HEK293 (cell line): ENCODE measurements at regions not wholly inside any gene's neighbourhood (a gene's known extent, or its start where the extent isn't known, plus 50 kb on each side); places are given as distances from the start of the nearest gene placed in this dataset.

Experiments used
- CTCF ChIP-seq: fragments of 450-650 bp; formaldehyde crosslinking; IDR thresholded peaks from 2 replicates; pipeline ENCODE4 v1.5.1; 2016; ENCODE audit warnings: missing biosample characterization, missing genetic modification characterization
- ZNF184 ChIP-seq: fragments of 450-650 bp; IDR thresholded peaks from 2 replicates; pipeline ENCODE4 v1.5.1; 2018; ENCODE audit warnings: missing biosample characterization, mild to moderate bottlenecking, missing genetic modification characterization
- ZNF280D ChIP-seq: fragments of 450-650 bp; formaldehyde crosslinking; IDR thresholded peaks from 2 replicates; pipeline ENCODE4 v1.5.1; 2016; ENCODE audit warnings: missing biosample characterization, missing genetic modification characterization
- TF ChIP-seq, protein P1 (sequence below): fragments of 450-650 bp; formaldehyde crosslinking; IDR thresholded peaks from 2 replicates; pipeline ENCODE4 v1.5.1; 2016; ENCODE audit warnings: missing biosample characterization, missing genetic modification characterization, low read depth
- TF ChIP-seq, protein P2 (sequence below): sonication (generic); formaldehyde crosslinking; IDR thresholded peaks from 2 replicates; pipeline ENCODE4 v1.8.1; 2022; ENCODE audit warnings: mild to moderate bottlenecking, moderate library complexity, missing genetic modification reagents

GRCh38 chr2:121133551-121134319 lies 151.3 kb downstream of the TFCP2L1 start:
- TF ChIP-seq, protein P1, sequence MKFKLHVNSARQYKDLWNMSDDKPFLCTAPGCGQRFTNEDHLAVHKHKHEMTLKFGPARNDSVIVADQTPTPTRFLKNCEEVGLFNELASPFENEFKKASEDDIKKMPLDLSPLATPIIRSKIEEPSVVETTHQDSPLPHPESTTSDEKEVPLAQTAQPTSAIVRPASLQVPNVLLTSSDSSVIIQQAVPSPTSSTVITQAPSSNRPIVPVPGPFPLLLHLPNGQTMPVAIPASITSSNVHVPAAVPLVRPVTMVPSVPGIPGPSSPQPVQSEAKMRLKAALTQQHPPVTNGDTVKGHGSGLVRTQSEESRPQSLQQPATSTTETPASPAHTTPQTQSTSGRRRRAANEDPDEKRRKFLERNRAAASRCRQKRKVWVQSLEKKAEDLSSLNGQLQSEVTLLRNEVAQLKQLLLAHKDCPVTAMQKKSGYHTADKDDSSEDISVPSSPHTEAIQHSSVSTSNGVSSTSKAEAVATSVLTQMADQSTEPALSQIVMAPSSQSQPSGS (tag by site-specific recombination): no peak
- TF ChIP-seq CTCF (tag by site-specific recombination): no peak
- no peak for TF ChIP-seq ZNF280D (tag by site-specific recombination)
- TF ChIP-seq, protein P2, sequence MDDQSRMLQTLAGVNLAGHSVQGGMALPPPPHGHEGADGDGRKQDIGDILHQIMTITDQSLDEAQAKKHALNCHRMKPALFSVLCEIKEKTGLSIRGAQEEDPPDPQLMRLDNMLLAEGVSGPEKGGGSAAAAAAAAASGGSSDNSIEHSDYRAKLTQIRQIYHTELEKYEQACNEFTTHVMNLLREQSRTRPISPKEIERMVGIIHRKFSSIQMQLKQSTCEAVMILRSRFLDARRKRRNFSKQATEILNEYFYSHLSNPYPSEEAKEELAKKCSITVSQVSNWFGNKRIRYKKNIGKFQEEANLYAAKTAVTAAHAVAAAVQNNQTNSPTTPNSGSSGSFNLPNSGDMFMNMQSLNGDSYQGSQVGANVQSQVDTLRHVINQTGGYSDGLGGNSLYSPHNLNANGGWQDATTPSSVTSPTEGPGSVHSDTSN (CRISPR knock-in tag): no peak
- no peak for TF ChIP-seq ZNF184 (tag by site-specific recombination)
